ENCODE measurements at regions not wholly inside any gene's neighbourhood (a gene's known extent, or its start where the extent isn't known, plus 50 kb on each side); places are given as distances from the start of the nearest gene placed in this dataset.
"Not testable (repeated sequence)": the region's sequence is repeated elsewhere in the genome, so short reads cannot be mapped to it uniquely, and the experiment has no call there.

DNA sequence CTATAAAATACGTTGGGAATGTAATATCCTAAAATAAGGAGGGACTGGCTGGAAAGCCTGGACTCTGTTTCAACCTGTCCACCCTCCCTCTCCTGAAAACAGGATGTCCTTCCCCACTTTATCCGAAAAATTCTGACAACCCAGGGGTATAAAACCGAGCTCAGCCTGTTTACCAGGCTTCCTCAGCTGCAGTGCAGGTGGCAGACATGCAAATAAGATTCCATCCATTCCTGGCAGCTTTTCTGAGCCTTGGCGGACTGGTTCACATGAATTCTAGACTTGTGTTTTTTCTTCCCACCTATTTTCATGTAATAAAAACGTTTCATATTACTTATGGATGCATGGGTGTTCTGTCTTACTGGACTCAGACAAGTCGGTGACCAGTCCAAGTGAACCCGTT, 479.3 kb downstream of the KCNJ18 start:
- Mint-ChIP-seq H3K27me3 (ENCODE audit: low read depth in 3 of 3) (no peaks in the 10 kb centered on the region), H3K4me1 (no peaks in the 10 kb centered on the region)

DNA sequence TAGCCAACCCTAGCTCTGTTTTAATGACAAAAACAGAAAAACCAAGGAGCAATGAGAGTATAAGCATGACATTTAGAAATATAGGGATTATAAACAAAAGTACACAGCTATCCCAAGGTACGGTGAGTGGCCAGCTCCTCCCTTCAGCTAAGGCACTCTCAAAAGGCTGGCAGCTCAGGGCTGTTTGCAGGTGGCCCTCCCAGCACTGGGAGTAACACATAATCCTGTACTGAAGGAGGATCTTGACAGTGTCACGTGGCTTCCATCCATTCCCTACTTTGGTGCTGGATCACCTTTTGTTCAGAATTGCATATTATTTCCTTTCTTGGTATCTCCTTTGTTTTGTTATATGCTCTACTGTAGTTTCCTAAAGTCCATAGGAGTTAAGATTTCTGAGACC, 500.8 kb downstream of the KCNJ18 start:
- H3K4me1 Mint-ChIP-seq: no peaks in the 10 kb centered on the region
- peaks cover 5 to 50% (median 17%) of the 10 kb centered on the region in 6 donors for H3K9me3 Mint-ChIP-seq
- H3K27ac Mint-ChIP-seq: no peak overlapping the region
- no peak for DNase-seq
- no peaks in the 10 kb centered on the region for H3K36me3 Mint-ChIP-seq
- H3K27me3 Mint-ChIP-seq (ENCODE audit: low read depth in 3 of 3): no peaks in the 10 kb centered on the region
- no peak overlapping the region for H3K4me3 Mint-ChIP-seq

More for the DNA sequence above, 479.3 kb downstream of the KCNJ18 start:
- Mint-ChIP-seq H3K9me3 (peaks cover 10 to 68% (median 27%) of the 10 kb centered on the region in 6 donors), H3K27ac (no peak overlapping the region), H3K36me3 (peaks cover 0 to 17% (median 6%) of the 10 kb centered on the region in 3 donors), H3K4me3 (no peak overlapping the region)
- no peak for DNase-seq

DNA sequence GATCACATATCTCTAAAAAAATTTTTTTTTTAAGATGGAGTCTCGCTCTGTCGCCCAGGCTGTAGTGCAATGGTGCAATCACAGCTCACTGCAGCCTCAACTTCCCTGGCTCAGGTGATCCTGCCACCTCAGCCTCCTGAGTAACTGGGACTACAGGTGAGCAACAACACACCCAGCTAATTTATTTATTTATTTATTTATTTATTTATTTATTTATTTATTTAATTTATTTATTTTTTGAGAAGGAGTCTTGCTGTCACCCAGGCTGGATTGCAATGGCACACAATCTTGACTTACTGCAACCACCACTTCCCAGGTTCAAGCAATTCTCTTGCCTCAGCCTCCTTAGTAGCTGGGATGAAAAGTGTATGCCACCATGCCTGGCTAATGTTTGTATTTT, 507.9 kb downstream of the KCNJ18 start:
- H3K36me3 Mint-ChIP-seq; H3K4me1 Mint-ChIP-seq; H3K4me3 Mint-ChIP-seq; H3K27me3 Mint-ChIP-seq (ENCODE audit: low read depth in 3 of 3); H3K27ac Mint-ChIP-seq; DNase-seq: not testable (repeated sequence)
- peaks cover 23 to 66% (median 48%) of the 10 kb centered on the region in 6 donors for H3K9me3 Mint-ChIP-seq

DNA sequence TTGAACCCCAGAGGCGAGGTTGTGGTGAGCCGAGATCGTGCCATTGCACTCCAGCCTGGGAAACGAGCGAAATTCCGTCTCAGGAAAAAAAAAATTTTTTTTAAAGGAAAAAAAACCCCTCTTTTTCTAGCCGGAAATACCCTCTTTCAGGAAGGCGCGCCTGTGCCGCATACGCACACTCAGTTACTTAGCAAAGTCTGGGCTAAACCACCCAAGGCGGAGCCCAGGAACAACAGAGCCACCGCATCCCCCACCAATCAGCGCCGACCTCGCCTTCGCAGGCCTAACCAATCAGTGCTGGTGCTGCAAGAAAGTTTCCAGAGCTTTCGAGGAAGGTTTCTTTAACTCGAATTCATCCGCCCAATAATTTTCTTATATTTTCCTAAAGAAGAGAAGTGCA, 510.4 kb downstream of the KCNJ18 start:
- H3K36me3 Mint-ChIP-seq: peaks cover 0 to 7% (median 3%) of the 10 kb centered on the region in 3 donors
- H3K4me3 Mint-ChIP-seq: no peak overlapping the region
- no peaks in the 10 kb centered on the region for H3K27me3 Mint-ChIP-seq (ENCODE audit: low read depth in 3 of 3)
- no peak overlapping the region for H3K27ac Mint-ChIP-seq
- H3K9me3 Mint-ChIP-seq: peaks cover 27 to 63% (median 49%) of the 10 kb centered on the region in 6 donors
- no peak for DNase-seq
- H3K4me1 Mint-ChIP-seq: no peaks in the 10 kb centered on the region

DNA sequence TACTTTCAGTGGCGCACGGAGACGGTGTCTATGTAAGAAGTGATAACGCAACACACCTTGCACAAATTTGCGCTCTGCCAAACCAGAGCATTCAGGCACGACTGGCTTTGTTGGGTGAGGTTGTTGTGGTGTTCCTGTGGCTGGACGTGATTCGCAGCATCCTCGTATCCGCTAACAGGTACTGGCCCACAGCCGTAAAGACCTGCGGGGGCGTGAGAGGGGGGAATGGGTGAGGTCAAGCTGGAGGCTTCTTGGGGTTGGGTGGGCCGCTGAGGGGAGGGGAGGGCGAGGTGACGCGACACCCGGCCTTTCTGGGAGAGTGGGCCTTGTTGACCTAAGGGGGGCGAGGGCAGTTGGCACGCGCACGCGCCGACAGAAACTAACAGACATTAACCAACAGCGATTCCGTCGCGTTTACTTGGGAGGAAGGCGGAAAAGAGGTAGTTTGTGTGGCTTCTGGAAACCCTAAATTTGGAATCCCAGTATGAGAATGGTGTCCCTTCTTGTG, 510.9 kb downstream of the KCNJ18 start:
- Mint-ChIP-seq H3K4me3 (no peak overlapping the region), H3K27me3 (ENCODE audit: low read depth in 3 of 3) (no peaks in the 10 kb centered on the region), H3K27ac (no peak overlapping the region)

DNA sequence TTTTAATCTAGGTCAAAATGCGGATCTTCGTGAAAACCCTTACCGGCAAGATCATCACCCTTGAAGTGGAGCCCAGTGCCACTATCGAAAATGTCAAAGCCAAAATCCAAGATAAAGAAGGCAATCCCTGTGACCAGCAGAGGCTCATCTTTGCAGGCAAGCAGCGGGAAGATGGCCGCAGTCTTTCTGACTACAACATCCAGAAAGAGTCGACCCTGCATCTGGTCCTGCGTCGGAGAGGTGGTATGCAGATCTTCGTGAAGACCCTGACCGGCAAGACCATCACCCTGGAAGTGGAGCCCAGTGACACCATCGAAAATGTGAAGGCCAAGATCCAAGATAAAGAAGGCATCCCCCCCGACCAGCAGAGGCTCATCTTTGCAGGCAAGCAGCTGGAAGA, 511.8 kb downstream of the KCNJ18 start:
- H3K4me1 Mint-ChIP-seq; H3K36me3 Mint-ChIP-seq; H3K27ac Mint-ChIP-seq; H3K4me3 Mint-ChIP-seq; H3K27me3 Mint-ChIP-seq (ENCODE audit: low read depth in 3 of 3); DNase-seq: not testable (repeated sequence)
- peaks cover 27 to 69% (median 54%) of the 10 kb centered on the region in 6 donors for H3K9me3 Mint-ChIP-seq

More for the DNA sequence above, 510.9 kb downstream of the KCNJ18 start:
- no peak for DNase-seq
- Mint-ChIP-seq H3K9me3 (peaks cover 27 to 62% (median 49%) of the 10 kb centered on the region in 6 donors), H3K4me1 (no peaks in the 10 kb centered on the region), H3K36me3 (peaks cover 0 to 7% (median 3%) of the 10 kb centered on the region in 3 donors)

DNA sequence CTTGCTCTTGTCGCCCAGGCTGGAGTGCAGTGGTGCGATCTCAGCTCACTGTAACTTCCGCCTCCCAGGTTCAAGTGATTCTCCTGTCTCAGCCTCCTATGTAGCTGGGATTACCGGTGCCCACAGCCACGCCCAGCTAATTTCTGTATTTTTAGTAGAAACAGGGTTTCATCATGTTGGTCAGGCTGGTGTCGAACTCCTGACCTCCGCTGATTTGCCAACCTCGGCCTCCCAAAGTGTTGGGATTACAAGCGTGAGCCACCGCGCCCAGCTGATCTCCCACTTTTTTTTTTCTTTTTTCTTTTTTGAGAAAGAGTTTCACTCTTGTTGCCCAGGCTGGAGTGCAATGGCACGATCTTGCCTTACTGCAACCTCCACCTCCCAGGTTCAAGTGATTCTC, 517.9 kb downstream of the KCNJ18 start:
- not testable (repeated sequence) for H3K36me3 Mint-ChIP-seq; H3K4me3 Mint-ChIP-seq; H3K27me3 Mint-ChIP-seq (ENCODE audit: low read depth in 3 of 3); H3K4me1 Mint-ChIP-seq; DNase-seq; H3K27ac Mint-ChIP-seq
- peaks cover 13 to 61% (median 52%) of the 10 kb centered on the region in 6 donors for H3K9me3 Mint-ChIP-seq

DNA sequence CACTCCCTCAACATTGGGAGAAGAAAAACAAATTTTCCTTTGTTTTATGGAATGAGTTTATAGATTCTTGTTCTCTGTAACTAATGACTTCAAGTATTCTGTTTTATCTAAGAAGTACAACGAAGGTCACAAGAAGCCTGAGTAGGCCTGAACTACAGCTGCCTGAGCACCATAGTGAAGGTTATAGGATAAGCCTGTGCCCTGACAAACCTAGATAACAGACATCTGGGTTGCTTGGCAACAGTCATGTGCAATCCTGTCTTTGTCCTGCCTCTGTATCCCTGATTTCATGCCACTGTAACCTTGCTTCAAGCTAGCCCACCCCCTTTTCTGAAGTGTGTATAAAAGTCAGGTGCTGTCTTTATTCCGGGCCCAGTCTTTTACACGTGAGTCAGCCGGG, 520.8 kb downstream of the KCNJ18 start:
- not testable (repeated sequence) for H3K27ac Mint-ChIP-seq; H3K4me3 Mint-ChIP-seq; H3K36me3 Mint-ChIP-seq; H3K27me3 Mint-ChIP-seq (ENCODE audit: low read depth in 3 of 3); H3K4me1 Mint-ChIP-seq; DNase-seq
- H3K9me3 Mint-ChIP-seq: peaks cover 12 to 58% (median 43%) of the 10 kb centered on the region in 6 donors

DNA sequence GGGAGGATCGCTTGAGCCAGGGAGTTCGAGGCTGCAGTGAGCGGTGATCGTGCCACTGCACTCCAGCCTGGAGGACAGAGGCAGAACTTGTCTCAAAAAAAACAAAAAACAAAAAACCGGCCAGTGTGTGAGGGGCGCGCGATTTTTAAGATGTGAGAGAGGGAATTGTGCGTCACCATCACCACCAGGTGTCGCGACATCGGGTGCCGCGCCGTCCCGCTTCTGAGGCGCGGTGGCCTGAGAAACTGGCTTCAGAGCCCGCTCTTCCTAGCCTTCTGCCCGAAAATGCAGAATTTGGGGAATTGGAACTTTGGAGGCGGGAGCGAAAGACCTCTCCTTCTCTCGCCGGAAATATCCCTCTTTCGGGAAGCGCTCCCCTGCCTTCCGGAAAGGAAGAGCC, 524.8 kb downstream of the KCNJ18 start:
- no peaks in the 10 kb centered on the region for H3K4me1 Mint-ChIP-seq
- H3K27me3 Mint-ChIP-seq (ENCODE audit: low read depth in 3 of 3): peaks cover 0 to 2% (median 1%) of the 10 kb centered on the region in 3 donors
- H3K9me3 Mint-ChIP-seq: peaks cover 18 to 53% (median 42%) of the 10 kb centered on the region in 6 donors
- no peak overlapping the region for H3K4me3 Mint-ChIP-seq
- H3K36me3 Mint-ChIP-seq: no peaks in the 10 kb centered on the region
- DNase-seq: no peak
- H3K27ac Mint-ChIP-seq: no peak overlapping the region

DNA sequence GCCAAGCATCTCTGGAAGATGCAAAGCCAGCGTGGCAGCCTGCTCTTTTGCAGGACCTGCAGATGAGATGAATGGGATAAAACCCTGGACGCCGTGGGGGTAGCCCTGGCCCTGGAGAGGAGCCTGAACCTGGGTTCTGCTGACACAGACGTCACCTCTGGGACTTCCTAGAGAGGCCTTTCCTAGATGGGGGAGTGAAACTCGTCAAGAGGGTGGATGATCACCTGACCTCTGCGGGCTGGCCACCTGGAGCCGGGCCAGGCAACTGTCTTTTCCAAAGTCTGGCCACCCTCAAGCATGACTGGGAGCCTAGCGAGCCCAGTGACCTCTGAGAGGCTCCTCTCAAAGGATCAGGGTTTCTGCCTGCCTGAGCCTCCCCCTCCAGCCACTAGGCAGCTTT, 529.0 kb downstream of the KCNJ18 start:
- H3K4me1 Mint-ChIP-seq: no peaks in the 10 kb centered on the region
- H3K27ac Mint-ChIP-seq: no peak overlapping the region
- H3K36me3 Mint-ChIP-seq: no peaks in the 10 kb centered on the region
- peaks cover 0 to 3% (median 0%) of the 10 kb centered on the region in 3 donors for H3K27me3 Mint-ChIP-seq (ENCODE audit: low read depth in 3 of 3)
- no peak for DNase-seq
- H3K4me3 Mint-ChIP-seq: no peak overlapping the region
- H3K9me3 Mint-ChIP-seq: peaks cover 7 to 34% (median 28%) of the 10 kb centered on the region in 6 donors

DNA sequence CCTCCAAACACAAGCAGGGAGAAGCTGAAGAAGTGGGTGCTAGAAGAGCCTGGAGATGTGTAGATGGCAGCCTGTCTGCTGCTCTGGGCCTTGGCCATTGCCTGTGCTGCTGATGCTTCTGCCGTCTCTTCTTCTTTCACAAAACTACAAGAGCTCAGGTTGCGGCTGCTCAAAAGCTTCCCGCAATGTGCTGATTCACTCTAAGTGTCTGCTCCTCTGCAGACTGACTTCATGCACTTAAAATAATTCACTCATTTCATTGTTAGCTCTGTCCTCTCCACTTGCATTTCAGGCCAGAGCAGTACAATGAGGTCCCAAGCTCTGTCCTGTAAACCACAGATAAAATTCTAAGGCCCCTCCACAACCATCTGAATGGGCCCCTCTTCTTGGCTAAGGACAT, 534.2 kb downstream of the KCNJ18 start:
- H3K36me3 Mint-ChIP-seq; H3K27ac Mint-ChIP-seq; H3K4me3 Mint-ChIP-seq; H3K4me1 Mint-ChIP-seq; DNase-seq; H3K27me3 Mint-ChIP-seq (ENCODE audit: low read depth in 3 of 3): not testable (repeated sequence)
- H3K9me3 Mint-ChIP-seq: peaks cover 13 to 47% (median 39%) of the 10 kb centered on the region in 6 donors

DNA sequence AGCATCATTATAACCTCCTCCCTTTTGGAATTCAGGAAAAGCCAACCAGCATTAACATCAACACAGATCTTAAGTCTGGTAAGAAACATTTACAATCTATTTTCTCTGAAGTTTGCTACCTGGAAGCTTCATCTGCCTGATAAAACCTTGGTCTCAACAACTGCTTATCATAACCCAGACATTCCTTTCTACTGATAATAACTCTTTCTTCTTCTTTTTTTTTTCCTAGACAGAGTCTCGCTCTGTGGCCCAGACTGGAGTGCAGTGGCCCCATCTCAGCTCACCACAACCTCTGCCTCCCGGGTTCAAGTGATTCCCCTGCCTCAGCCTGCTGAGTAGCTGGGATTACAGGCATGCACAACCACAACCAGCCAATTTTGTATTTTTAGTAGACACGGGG, 534.6 kb downstream of the KCNJ18 start:
- not testable (repeated sequence) for H3K27me3 Mint-ChIP-seq (ENCODE audit: low read depth in 3 of 3); H3K4me1 Mint-ChIP-seq; H3K36me3 Mint-ChIP-seq; DNase-seq; H3K4me3 Mint-ChIP-seq; H3K27ac Mint-ChIP-seq
- peaks cover 14 to 49% (median 41%) of the 10 kb centered on the region in 6 donors for H3K9me3 Mint-ChIP-seq

DNA sequence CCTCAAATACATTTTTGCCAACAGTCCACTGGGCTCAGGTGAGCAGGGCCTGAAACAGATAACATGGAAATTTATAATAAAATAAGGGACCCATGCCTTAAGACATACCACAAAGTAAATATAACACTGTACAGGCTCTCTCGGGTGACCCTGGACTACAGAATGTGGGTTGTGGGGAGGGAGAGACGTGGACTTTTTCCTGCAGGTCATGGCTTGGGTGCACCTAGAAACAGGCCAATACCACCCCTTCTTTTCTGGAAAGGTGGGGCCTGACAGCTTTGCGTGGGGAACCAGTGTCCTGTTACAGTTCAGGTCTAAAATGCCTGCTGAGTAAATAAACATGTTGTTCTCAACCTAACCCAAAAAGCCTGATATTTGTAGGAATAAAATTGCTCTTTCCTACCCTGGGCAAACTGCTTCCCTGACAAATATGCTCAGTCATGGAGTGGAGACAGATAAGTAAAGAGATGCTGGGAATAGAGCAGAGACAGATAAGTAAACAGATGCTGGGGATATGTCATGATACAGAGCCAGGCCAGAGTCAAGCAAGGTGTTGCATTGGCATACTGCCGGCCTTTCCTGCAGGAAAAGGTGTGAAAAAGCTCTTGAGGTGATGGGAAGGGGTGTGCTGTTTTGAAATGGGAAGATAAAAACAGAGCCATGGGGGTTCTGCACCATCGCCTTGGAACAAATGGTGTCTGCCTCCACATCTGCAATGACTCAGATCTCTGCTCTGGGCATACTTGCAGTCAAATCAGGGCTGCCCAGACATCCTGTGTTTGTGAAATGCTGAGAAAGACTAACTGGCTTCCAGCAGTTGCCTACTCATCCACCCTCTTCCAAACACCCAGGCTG, 535.6 kb downstream of the KCNJ18 start:
- not testable (repeated sequence) for H3K27me3 Mint-ChIP-seq (ENCODE audit: low read depth in 3 of 3); DNase-seq; H3K27ac Mint-ChIP-seq; H3K36me3 Mint-ChIP-seq; H3K4me1 Mint-ChIP-seq; H3K4me3 Mint-ChIP-seq
- peaks cover 15 to 54% (median 47%) of the 10 kb centered on the region in 6 donors for H3K9me3 Mint-ChIP-seq

DNA sequence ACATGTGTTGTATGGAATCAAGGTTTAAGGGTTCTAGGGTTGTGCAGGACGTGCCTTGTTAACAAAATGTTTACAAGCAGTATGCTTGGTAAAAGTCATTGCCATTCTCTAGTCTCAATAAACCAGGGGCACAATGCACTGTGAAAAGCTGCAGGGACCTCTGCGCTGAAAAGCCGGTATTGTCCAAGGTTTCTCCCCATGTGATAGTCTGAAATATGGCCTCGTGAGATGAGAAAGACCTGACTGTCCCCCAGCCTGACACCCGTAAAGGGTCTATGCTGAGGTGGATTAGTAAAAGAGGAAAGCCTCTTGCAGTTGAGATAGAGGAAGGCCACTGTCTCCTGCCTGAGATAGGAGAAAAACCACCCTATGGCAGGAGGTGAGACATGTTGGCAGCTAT, 537.5 kb downstream of the KCNJ18 start:
- not testable (repeated sequence) for H3K4me3 Mint-ChIP-seq; DNase-seq; H3K27ac Mint-ChIP-seq; H3K4me1 Mint-ChIP-seq; H3K27me3 Mint-ChIP-seq (ENCODE audit: low read depth in 3 of 3); H3K36me3 Mint-ChIP-seq
- H3K9me3 Mint-ChIP-seq: peaks cover 15 to 61% (median 48%) of the 10 kb centered on the region in 6 donors
